ENCODE measurements at regions not wholly inside any gene's neighbourhood (a gene's known extent, or its start where the extent isn't known, plus 50 kb on each side); places are given as distances from the start of the nearest gene placed in this dataset.
"Not testable (repeated sequence)": the region's sequence is repeated elsewhere in the genome, so short reads cannot be mapped to it uniquely, and the experiment has no call there.

DNA sequence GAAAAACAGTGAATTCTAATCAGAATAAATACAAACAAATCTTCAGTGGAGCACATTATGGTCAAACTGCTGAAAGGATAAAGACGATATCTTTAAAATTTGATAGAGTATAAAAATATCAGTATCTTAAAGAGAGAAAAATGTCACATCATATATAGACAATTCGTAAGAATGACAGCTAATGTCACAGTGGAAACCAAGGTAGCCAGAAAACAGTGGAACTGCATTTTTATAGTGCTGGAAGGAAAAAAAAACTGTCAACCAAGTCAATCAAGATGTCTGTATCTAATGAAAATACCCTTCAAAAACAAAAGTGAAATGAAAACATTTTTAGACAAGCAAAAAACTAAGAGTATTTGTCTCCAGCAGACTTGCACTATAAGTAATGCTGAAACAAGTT lies 73.4 kb upstream of the HMGXB4 start:
- no peak for DNase-seq (ENCODE audit: low read depth)

DNA sequence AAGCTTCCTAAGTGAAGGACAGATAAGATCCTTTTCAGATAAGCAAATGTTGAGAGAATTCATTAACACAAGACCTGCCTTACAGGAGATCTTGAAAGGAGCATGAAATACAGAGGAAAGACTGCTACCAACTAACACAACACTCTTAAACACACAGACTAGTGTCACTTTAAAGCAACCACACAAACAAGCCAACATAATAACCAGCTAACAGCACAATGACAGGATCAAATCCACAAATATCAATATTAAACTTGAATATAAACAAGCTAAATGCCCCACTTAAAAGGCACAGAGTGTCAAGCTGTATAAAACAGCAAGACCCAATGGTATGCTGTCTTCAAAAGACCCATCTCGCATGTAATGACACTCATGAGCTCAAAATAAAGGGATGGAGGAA lies 70.8 kb upstream of the HMGXB4 start:
- DNase-seq (ENCODE audit: low read depth), result no peak

DNA sequence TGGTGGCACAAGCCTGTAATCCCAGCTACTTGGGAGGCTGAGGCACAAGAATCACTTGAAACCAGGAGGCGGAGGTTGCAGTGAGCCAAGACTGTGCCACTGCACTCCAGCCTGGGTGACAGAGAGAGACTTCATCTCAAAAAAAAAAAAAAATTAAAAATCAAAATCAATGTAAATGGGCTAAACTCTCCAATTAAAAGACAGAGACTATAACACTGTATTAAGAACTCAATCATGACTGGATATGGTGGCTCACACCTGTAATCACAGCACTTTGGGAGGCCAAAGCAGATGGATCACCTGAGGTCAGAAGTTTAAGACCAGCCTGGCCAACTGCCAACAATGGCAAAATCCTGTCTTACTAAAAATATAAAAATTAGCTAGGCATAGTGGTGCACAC lies 68.4 kb upstream of the HMGXB4 start:
- DNase-seq (ENCODE audit: low read depth), result not testable (repeated sequence)

DNA sequence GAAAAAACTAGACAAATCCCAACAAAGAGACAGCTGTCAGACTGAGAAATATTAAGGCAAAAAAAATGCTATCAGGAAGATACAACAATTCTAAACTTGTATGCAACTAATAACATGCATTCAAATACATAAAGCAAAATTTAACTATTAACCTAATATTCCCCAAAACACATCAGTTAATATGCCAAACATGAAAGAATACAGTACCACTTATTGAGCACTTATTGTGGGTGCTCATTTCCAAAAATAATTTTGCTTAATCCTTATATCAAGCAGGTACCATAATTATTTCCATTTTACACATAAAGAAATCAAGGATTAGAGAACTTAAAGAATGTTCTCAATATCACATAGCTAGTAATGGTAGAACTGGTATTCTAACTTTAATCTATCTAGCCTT lies 67.7 kb upstream of the HMGXB4 start:
- no peak for DNase-seq (ENCODE audit: low read depth)

DNA sequence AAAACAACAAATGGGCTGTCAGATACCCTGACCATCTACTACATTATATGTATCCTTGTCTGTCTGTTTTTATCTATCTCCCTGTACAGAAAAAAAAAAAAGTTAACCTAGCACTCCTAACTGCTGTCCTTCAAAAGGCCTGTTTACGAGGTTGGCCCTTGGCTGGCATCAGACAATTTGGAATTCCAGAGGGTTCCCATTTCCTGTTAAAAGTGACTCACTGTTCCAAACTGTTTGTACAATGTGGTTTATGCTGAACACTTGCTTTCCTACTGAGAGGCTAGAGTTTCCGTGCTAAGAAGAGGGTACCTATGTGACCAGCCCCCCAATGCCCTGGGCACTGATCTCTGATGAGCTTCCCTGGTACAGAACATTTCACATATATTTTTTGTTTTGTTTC lies 65.9 kb upstream of the HMGXB4 start:
- no peak for DNase-seq (ENCODE audit: low read depth)

DNA sequence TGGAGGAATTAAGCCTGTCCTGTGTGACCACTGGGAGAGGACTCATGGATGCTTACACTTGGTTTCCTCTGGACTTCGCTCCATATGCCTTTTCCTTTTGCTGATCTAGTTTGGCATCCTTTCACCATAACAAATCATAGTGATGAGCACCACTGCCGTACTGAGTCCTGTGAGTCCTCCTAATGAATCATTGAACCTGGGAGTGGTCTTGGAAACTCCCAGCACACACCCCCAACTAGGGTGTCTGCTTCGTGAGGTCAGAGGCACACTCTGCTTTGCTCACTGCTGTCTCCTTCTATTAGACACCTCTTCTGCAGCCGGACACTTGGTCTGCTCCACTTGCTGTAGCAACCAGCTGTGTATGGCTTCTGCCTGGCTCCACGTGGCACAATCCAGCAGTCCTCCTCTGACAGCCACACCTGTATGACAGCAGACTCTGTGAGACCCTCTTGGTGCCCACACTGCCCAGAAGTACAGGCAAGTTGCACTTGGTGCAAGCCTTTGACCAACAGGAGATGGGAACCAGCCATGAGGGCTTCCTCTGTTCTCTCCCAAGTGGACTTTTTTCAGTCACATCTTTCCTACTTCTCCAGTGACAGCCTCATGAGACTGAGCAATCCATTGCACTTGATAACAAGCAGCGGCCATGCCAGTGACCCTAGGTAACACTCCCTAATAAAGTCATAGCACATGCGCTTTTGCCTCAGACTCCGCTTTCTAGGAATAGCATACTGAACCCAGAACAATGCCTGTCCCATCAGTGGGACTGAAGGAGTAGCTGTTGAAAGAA lies 65.0 kb upstream of the HMGXB4 start:
- no peak for DNase-seq (ENCODE audit: low read depth)

DNA sequence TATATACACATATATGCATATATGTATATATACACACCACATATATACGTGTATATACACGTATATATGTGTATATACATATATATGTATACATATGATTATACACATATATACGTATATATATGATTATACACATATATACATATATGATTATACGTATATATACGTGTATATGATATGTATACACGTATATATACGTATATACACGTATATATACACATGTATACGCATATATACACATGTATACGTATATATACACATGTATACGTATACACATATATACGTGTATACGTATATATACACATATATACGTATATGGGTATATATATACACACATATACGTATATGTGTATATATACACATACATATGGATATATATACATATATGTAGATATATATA lies 62.1 kb upstream of the HMGXB4 start:
- no peak for DNase-seq (ENCODE audit: low read depth)

DNA sequence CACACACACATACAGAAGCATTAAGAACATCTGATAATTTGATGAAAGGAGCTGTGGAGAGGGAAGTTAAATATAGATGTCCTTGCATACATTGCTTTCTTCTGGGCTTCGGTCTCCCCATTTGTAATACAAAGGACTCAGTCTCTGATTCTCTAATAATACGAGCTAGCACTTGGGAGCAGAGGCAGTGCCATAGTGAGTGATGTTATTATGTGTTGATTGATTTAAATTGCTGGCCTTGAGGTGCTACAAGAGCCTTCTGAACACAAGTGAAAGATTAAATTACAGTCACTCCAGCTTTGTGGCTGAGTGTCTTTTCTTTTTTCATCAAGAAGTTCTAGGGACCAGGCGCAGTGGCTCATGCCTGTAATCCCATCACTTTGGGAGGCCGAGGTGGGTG lies 61.5 kb upstream of the HMGXB4 start:
- DNase-seq (ENCODE audit: low read depth), result no peak

DNA sequence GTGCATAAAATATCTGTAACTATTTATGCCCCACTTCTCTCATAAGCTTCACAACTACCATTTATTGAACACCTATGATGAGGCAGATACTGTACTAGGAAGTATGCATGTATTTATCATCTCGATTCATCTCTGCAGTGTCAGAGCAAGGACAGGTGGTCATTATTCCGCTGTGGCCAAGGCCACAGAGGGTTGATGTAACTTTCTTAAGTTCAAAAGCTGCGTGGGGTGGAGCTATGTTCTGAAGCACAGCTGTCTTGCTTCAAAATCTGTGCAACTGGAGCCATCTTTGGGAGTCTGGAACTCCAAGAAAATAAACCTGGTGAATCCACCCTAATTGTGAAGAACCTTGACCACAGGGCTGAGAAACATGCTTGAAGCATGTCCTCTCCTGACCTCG lies 60.2 kb upstream of the HMGXB4 start:
- DNase-seq (ENCODE audit: low read depth), result no peak

DNA sequence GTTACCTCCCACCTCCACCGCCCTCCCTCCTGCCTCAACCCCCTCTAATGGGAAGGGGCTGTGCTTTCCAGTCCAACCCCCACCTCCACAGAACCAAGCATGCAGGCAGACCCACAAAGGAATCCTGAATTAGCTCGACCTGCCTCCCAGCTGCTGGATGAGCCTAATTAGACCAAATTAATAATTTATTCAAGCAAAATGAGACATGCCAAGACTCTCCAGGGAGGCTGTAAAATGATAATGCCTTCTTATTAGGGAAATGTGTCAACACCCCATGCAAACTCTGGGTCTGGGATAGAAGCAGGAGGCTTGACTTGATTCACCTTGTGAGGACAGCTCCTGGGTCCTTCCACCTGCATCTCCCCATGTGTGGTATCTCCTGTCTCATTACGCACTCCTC lies 59.4 kb upstream of the HMGXB4 start:
- no peak for DNase-seq (ENCODE audit: low read depth)

DNA sequence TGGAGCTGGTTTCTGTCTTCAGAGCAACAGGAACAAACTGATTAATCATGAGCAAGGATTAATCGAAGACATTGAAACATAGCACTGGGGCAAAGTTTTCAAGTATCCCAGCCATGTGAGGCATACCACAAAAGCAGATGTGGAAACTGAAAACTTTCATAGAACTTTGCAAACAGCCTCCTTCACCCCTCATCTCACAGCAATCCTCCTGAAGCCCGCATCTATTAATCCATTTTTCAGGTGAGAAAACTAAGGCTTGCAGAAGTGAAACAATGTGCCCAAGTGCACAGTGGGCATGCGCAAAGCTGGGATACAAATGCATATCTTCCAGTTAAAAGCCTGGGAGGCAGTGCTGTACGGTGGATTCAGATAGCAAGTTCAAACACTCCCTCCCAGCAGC lies 58.6 kb upstream of the HMGXB4 start:
- no peak for DNase-seq (ENCODE audit: low read depth)

DNA sequence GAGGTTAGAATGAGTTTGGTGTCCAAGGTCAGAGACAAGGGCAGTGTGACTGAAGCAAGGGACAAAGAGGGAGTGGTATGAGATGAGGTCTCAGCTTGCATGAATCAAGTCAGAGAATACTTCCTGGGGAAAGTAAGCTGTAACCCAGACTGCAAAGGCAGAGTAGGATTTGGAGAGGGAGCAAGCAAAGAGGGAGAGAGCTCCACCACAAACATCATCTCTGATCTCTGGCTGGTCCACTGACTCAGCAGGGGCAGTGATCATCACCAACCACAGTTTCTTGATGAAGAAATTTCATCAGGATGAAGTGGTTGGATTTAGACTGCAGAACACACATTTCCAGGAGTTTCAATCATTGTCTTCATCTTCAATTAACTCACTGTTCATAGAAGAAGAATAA lies 54.9 kb upstream of the HMGXB4 start:
- no peak for DNase-seq (ENCODE audit: low read depth)

DNA sequence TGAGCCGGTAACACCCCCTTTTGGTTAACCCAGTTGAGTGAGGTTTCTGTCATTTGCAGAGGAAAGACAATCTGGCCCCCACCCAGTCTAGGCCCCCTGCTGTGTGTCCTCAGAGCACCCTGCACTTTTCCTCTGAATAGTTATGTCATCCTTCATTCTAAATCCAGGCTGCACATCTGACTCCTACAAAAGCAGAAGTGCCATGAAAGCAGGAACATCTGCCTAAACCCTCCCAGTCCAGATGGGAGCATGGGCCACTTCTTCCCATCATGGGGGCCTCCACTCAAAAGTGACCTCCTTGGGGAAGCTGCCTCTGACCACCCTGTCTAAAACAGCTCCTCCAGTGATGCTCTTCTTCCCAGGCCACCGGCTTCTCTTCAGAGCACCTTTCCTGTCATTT lies 53.7 kb upstream of the HMGXB4 start:
- DNase-seq (ENCODE audit: low read depth), result no peak

DNA sequence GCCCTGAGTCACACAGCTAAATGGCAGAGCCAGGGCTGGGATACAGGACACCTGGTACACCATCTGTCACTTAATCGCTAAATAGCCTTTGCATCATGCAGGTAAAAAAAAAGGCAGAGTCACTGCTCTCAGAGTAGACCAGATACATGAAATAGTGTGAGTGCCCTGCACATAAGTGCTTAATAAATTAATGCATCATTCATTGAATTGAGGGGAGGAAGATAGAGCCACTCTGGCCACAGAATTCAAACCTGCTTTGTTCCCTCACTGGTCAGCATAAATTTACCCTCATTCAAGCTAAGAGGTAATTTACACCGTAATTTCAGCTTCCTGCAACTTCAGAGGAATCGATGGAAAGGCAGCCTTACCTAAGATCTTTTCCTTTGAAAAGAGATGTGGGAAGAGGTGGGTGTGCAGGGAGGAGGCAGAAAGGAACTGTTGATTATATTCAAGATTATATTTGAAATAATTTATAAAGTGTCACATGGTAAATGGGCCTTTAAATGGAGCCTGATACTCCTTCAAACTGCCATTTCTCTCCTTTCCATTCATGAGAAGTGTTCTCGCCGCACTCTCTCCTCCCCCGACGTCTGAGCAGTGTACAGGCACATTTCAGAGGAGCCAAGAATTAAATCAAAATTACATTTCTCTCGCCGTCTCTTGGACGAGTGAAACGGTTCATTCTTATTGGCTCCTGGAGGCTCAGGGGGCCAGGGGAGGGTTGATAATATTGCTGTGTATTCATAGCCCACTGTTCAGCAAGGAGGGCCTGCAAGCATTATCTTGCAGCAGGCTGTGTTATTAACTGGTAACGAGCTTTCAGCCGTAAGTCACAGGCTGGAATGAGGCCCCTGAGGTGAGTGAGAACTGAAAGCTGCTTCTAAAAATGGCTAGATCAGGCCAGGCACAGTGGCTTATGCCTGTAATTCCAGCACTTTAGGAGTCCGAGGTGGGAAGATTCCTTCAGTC lies 52.2 kb upstream of the HMGXB4 start:
- no peak for DNase-seq (ENCODE audit: low read depth)

DNA sequence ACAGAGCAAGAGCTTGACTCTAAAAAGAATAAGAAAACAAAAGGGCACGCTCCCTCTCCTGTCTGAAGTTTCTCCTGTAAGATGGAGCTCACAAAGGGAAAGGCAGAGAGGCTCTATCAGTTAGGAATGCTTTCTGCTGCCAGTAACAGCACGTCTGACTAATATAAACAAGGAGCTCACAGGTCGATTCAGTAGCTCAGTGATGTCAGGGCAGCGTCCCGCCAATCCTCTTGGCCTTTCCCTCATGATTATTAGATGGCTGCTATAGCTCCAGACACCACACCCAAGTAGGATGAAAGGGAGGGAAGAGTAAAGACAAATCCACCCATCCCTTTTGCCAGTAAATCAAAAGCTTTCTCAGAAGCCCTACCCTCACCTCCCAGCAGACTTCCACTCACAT lies 51.3 kb upstream of the HMGXB4 start:
- DNase-seq (ENCODE audit: low read depth), result no peak

DNA sequence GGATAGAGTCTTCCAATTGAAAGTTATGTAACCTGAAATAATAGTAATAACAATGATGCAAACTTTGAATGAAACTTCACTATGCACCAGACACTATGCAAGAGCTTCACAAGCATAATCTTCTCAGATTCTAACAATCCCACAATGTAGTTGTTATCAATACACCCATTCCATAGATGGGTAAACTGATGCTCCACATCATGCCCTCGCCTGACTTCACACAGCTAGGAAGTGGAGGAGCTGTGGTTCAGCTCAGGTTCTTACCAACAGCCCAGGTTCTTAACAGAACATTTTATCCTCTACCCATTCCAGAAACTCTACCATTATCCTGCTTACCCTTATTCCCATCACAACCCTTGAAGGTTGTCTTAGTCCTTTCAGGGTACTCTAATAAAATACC lies 50.4 kb upstream of the HMGXB4 start:
- no peak for DNase-seq (ENCODE audit: low read depth)
